A673 (cell line): ENCODE measurements at regions not wholly inside any gene's neighbourhood (a gene's known extent, or its start where the extent isn't known, plus 50 kb on each side); places are given as distances from the start of the nearest gene placed in this dataset.

Experiments
- CTCF ChIP-seq: fragments of 300-800, 200-600 bp; sonication (generic); conservative IDR thresholded peaks from 2 replicates; pipeline ENCODE4 v1.5.1; 2017; ENCODE audit warnings: low read depth, mild to moderate bottlenecking, antibody characterized with exemption, low read length, moderate library complexity, mixed read lengths
- EZH2 ChIP-seq: fragments of 200-600 bp; sonication (generic); IDR thresholded peaks from 2 replicates; pipeline ENCODE4 v1.6.1; 2017; ENCODE audit warnings: borderline replicate concordance, low read depth, mild to moderate bottlenecking, mixed read lengths, antibody characterized with exemption, low read length; ENCODE audit not compliant: poor library complexity, severe bottlenecking

- TF ChIP-seq CTCF (no peak), EZH2 (no peak)
Observed at GRCh38 chr1:192463661-192464060, 111.9 kb upstream of the RGS1 start.
